Lower leg skin (tissue), 4 donors: ENCODE measurements at regions not wholly inside any gene's neighbourhood (a gene's known extent, or its start where the extent isn't known, plus 50 kb on each side); places are given as distances from the start of the nearest gene placed in this dataset.

Source experiments
- DNase-seq, 2 donors: peaks; one replicate each; pipeline ENCODE4 v3.0.0-alpha.2; 2019; ENCODE audit warnings: low spot score in 2 of 2
- H3K4me3 ChIP-seq: fragments of 200-600 bp; sonication (generic); 2 replicates; pipeline ENCODE4 v1.5.1; 2017; ENCODE audit warnings: mild to moderate bottlenecking, low read depth; ENCODE audit not compliant: poor library complexity, severe bottlenecking
- CTCF ChIP-seq, 3 donors: fragments of 450-650 bp; IDR thresholded peaks; one replicate each; pipeline ENCODE4 v1.5.1; 2016; ENCODE audit warnings: antibody characterized with exemption in 3 of 3, mild to moderate bottlenecking in 3 of 3, moderate library complexity in 2 of 3
- POLR2A ChIP-seq, 2 donors: fragments of 450-650 bp; IDR thresholded peaks; one replicate each; pipeline ENCODE4 v1.6.1; 2016 to 2017; ENCODE audit warnings: antibody characterized with exemption in 2 of 2, mild to moderate bottlenecking in 1 of 2, moderate library complexity in 1 of 2
- WGBS, 2 donors: methylation state at CpG; one replicate each; pipeline ENCODE4 v1.1.5; 2018; 5-methylcytosine and 5-hydroxymethylcytosine counted together
- intact Hi-C: fragments of 100-400 bp; cut with DNase I; formaldehyde crosslinking; loops from one replicate; pipeline ENCODE4 v1.15.0; 2023; ENCODE audit warnings: low total_unique reads

GRCh38 chr2:217614498-217614897 is 388.3 kb downstream of the TNS1 start:
- intact Hi-C loops, result no loop called here
- WGBS, 2 donors, result 94 to 95% methylated on average over 3 of the region's 3 CpGs
- no peak for DNase-seq
- no peak overlapping the region for H3K4me3 ChIP-seq
- no peak for TF ChIP-seq POLR2A (IDR thresholded peaks at IDR 0.05)
- no peak for TF ChIP-seq CTCF (IDR thresholded peaks at IDR 0.05)

DNA sequence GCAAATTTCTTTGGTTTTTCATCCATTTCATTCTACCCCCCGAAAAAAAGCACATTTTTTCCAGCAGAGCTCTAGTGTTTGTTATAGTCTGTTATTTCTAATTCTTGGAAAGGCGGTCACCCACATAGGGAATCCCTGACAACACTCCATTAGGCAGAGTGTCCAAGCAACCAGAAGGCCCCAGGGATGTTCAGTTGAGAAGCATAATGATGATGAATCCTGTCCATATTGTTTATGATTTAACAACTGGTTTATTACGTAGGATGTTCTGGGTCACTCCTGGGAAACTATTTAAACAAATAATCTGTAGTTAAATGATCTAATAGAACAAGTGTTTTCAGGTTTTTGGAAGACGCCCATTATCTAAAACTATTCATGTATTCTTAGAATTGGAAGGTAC is 388.7 kb downstream of the TNS1 start:
- intact Hi-C loops, result no loop called here

DNA sequence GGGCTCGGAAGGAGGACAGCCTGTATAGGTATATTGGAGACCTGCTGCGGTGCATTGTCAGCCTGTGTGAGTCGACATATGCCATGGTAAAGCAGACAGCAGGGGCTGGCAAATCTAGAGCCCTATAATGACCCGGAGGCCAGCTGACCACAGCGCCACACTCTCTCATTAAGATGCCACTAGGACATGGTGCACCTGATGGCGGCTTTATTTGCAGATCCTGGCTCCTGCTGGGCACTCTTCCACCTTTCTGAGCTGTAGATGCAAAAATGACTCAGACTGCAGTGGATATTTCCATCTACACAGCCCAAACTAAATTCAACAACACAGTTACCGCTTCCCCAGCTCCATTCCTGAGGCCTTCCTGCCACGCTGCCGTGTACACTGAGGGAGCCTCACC is 389.9 kb downstream of the TNS1 start:
- no peak overlapping the region for H3K4me3 ChIP-seq
- 96 to 100% methylated on average over 9 of the region's 9 CpGs for WGBS, 2 donors
- intact Hi-C loops, result no loop called here
- DNase-seq, result no peak
- TF ChIP-seq POLR2A (IDR thresholded peaks at IDR 0.05), result no peak
- TF ChIP-seq CTCF (IDR thresholded peaks at IDR 0.05), result no peak

More for the DNA sequence above, 388.7 kb downstream of the TNS1 start:
- no peak for DNase-seq
- no peak overlapping the region for H3K4me3 ChIP-seq
- no peak for TF ChIP-seq CTCF (IDR thresholded peaks at IDR 0.05)
- no peak for TF ChIP-seq POLR2A (IDR thresholded peaks at IDR 0.05)
- WGBS, 2 donors, result 91 to 92% methylated on average over 4 of the region's 4 CpGs

DNA sequence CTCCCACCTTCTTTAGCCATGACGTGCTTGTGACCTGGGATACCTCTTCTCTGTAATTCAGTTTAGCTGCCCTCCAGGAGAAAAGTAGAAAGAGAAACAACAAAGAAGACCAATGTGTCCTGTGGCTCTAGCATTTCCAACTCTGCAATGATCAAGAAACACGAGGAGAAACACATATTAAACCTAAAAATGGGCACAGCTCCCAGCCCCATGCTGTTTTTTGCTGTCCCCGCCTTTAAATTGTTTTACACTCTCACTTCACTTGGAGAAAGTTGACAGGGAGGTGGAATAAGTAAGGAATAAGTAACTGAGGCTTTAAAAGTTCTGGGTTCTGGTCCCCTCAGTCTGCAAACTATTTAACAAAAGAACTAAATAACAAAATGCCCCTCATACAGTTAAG is 390.6 kb downstream of the TNS1 start:
- DNase-seq, result no peak
- H3K4me3 ChIP-seq, result no peak overlapping the region
- WGBS, 2 donors, result 68 to 84% methylated on average over 3 of the region's 3 CpGs
- intact Hi-C loops, result no loop called here
- TF ChIP-seq CTCF (IDR thresholded peaks at IDR 0.05) (no peak), POLR2A (IDR thresholded peaks at IDR 0.05) (no peak)

- no peak overlapping the region for H3K4me3 ChIP-seq
- WGBS, 2 donors, result 87 to 95% methylated on average over 5 of the region's 5 CpGs
- intact Hi-C loops, result no loop called here
- TF ChIP-seq POLR2A (IDR thresholded peaks at IDR 0.05) (no peak), CTCF (IDR thresholded peaks at IDR 0.05) (no peak)
- DNase-seq, result no peak
These were observed 391.1 kb downstream of the TNS1 start for GRCh38 chr2:217611626-217612127.

DNA sequence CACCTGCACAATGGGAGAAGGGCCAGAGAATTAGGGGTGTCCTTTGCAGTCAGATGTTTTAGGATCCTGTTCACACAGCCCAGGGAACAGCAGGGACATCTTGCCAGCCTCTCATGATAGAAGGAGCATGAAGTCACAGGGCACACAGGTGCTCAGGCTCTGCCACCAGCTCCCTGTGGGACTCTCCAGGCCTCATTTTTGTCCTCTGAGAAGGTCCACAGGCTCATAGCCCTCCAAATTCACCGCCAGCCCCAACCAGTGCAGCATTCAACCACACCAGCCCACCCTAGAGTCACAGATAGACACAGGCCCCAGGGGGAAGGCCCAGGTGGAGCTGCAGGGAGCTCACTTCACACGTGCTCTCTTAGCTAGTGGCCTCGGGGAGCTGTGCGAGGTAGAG is 391.7 kb downstream of the TNS1 start:
- intact Hi-C loops, result no loop called here
- TF ChIP-seq CTCF (IDR thresholded peaks at IDR 0.05) (no peak), POLR2A (IDR thresholded peaks at IDR 0.05) (no peak)
- H3K4me3 ChIP-seq, result no peak overlapping the region
- DNase-seq, result no peak
- WGBS, 2 donors, result 92 to 94% methylated on average over 4 of the region's 4 CpGs
